Skin epidermis (tissue), 12 donors: ENCODE measurements at regions not wholly inside any gene's neighbourhood (a gene's known extent, or its start where the extent isn't known, plus 50 kb on each side); places are given as distances from the start of the nearest gene placed in this dataset.
A peak's percentile ranks its signal among the peaks of the same experiment; 100 is the strongest.
"Not testable (repeated sequence)": the region's sequence is repeated elsewhere in the genome, so short reads cannot be mapped to it uniquely, and the experiment has no call there.

Experiments
- H3K27ac ChIP-seq, 21 experiments: fragments of 200-600 bp; sonication (generic) in 11 of 21; one replicate each; pipeline ENCODE4 v1.5.0; 2020; ENCODE audit warnings: mild to moderate bottlenecking in 3 of 21, inconsistent platforms in 2 of 21, moderate library complexity in 2 of 21
- H3K4me3 ChIP-seq, 7 experiments: fragments of 200-600 bp; sonication (generic) in 2 of 7; one replicate each; pipeline ENCODE4 v1.5.0; 2020; ENCODE audit warnings: inconsistent platforms in 2 of 7, mild to moderate bottlenecking in 2 of 7, moderate library complexity in 1 of 7

- Histone ChIP-seq H3K4me3 (no peak overlapping the region), H3K27ac (no peak overlapping the region)
Observed at GRCh38 chr14:49286257-49286983, 299.8 kb downstream of the RPS29 start.

- no peak overlapping the region for H3K4me3 ChIP-seq
- no peak overlapping the region for H3K27ac ChIP-seq
Observed at GRCh38 chr14:49280566-49280965, 305.6 kb downstream of the RPS29 start.

GRCh38 chr14:49250517-49250916, 335.7 kb downstream of the RPS29 start:
- no peak overlapping the region for H3K27ac ChIP-seq
- no peak overlapping the region for H3K4me3 ChIP-seq

- no peak overlapping the region for H3K27ac ChIP-seq
- H3K4me3 ChIP-seq: no peak overlapping the region
Observed at GRCh38 chr14:49250109-49250508, 336.1 kb downstream of the RPS29 start.

GRCh38 chr14:49249022-49249421, 337.2 kb downstream of the RPS29 start:
- Histone ChIP-seq H3K27ac (no peak overlapping the region), H3K4me3 (no peak overlapping the region)

- not testable (repeated sequence) for H3K4me3 ChIP-seq, H3K27ac ChIP-seq
Observed at GRCh38 chr14:49243777-49244176, 342.4 kb downstream of the RPS29 start.

- Histone ChIP-seq H3K4me3 (no peak overlapping the region), H3K27ac (no peak overlapping the region)
Observed at GRCh38 chr14:49240383-49240782, 345.8 kb downstream of the RPS29 start.

- Histone ChIP-seq H3K4me3 (no peak overlapping the region), H3K27ac (no peak overlapping the region)
Observed at GRCh38 chr14:49228552-49228951, 357.6 kb downstream of the RPS29 start.

GRCh38 chr14:49221316-49221715, 364.9 kb downstream of the RPS29 start:
- H3K27ac ChIP-seq: peak overlapping the region in 1 of 21 experiments; percentile 10
- no peak overlapping the region for H3K4me3 ChIP-seq

- Histone ChIP-seq H3K4me3 (no peak overlapping the region), H3K27ac (peak overlapping the region in 1 of 21 experiments; percentile 10)
Observed at GRCh38 chr14:49220492-49220891, 365.7 kb downstream of the RPS29 start.

- Histone ChIP-seq H3K27ac (no peak overlapping the region), H3K4me3 (no peak overlapping the region)
Observed at GRCh38 chr14:49218436-49219092, 367.6 kb downstream of the RPS29 start.

- Histone ChIP-seq H3K4me3 (no peak overlapping the region), H3K27ac (peak overlapping the region in 7 of 21 experiments; percentile 5 to 60 (median 29))
Observed at GRCh38 chr14:49212721-49213120, 373.5 kb downstream of the RPS29 start.

GRCh38 chr14:49209416-49209815, 376.8 kb downstream of the RPS29 start:
- no peak overlapping the region for H3K4me3 ChIP-seq
- no peak overlapping the region for H3K27ac ChIP-seq

- no peak overlapping the region for H3K27ac ChIP-seq
- no peak overlapping the region for H3K4me3 ChIP-seq
Observed at GRCh38 chr14:49206828-49207227, 379.4 kb downstream of the RPS29 start.

GRCh38 chr14:49203676-49204075, 382.5 kb downstream of the RPS29 start:
- no peak overlapping the region for H3K4me3 ChIP-seq
- H3K27ac ChIP-seq: no peak overlapping the region

GRCh38 chr14:49199159-49199558, 387.0 kb downstream of the RPS29 start:
- no peak overlapping the region for H3K4me3 ChIP-seq
- H3K27ac ChIP-seq: no peak overlapping the region

- Histone ChIP-seq H3K4me3 (no peak overlapping the region), H3K27ac (no peak overlapping the region)
Observed at GRCh38 chr14:49196327-49196726, 389.9 kb downstream of the RPS29 start.

GRCh38 chr14:49194067-49194466, 392.1 kb downstream of the RPS29 start:
- no peak overlapping the region for H3K4me3 ChIP-seq
- H3K27ac ChIP-seq: peak overlapping the region in 1 of 21 experiments; percentile 36

GRCh38 chr14:49193332-49194065, 392.7 kb downstream of the RPS29 start:
- H3K27ac ChIP-seq: peak overlapping the region in 3 of 21 experiments; percentile 11 to 36 (median 17)

GRCh38 chr14:49191380-49191779, 394.8 kb downstream of the RPS29 start:
- no peak overlapping the region for H3K27ac ChIP-seq
- no peak overlapping the region for H3K4me3 ChIP-seq

More at GRCh38 chr14:49193332-49194065, 392.7 kb downstream of the RPS29 start:
- no peak overlapping the region for H3K4me3 ChIP-seq

- Histone ChIP-seq H3K27ac (no peak overlapping the region), H3K4me3 (no peak overlapping the region)
Observed at GRCh38 chr14:49189375-49189774, 396.8 kb downstream of the RPS29 start.
